Activated B cell treated with CpG ODN at 0.5 μM for 24 hours (primary cell): ENCODE measurements at regions not wholly inside any gene's neighbourhood (a gene's known extent, or its start where the extent isn't known, plus 50 kb on each side); places are given as distances from the start of the nearest gene placed in this dataset.

Experiments
- ATAC-seq: fragments of 200-7000 bp; cut with Tn5 transposase; one replicate; pipeline ENCODE4 v1.10.0; 2021; ENCODE audit warnings: low read depth, mild to moderate bottlenecking, moderate library complexity
- CTCF ChIA-PET: fragments of 350-600 bp; sonication (Branson Sonifier 250); formaldehyde crosslinking; loops from one replicate; lab custom pipeline; 2021; ENCODE audit warnings: antibody characterized with exemption; lab: Charles Lee
- POLR2A ChIA-PET: fragments of 350-600 bp; sonication (Branson Sonifier 250); formaldehyde crosslinking; loops from one replicate; lab custom pipeline; 2021; ENCODE audit warnings: antibody characterized with exemption; lab: Charles Lee
- DNase-seq: peaks from one replicate; pipeline ENCODE4 v3.0.0; 2022
- H3K27ac Mint-ChIP-seq: one replicate; pipeline ENCODE4 v1.8.0; 2020; ENCODE audit warnings: mixed read lengths
- H3K27me3 Mint-ChIP-seq: one replicate; pipeline ENCODE4 v1.8.0; 2021; ENCODE audit warnings: mixed read lengths
- H3K36me3 Mint-ChIP-seq: one replicate; pipeline ENCODE4 v1.8.0; 2021; ENCODE audit warnings: low read depth, mixed read lengths
- H3K4me1 Mint-ChIP-seq: one replicate; pipeline ENCODE4 v1.8.0; 2021; ENCODE audit warnings: mixed read lengths
- H3K4me3 Mint-ChIP-seq: one replicate; pipeline ENCODE4 v1.8.0; 2020; ENCODE audit warnings: mild to moderate bottlenecking, mixed read lengths
- H3K9me3 Mint-ChIP-seq: one replicate; pipeline ENCODE4 v1.8.0; 2020; ENCODE audit warnings: mixed read lengths
- intact Hi-C: fragments of 100-400 bp; cut with micrococcal nuclease; formaldehyde crosslinking; loops from one replicate; pipeline ENCODE4 v1.15.1; 2024
- TF ChIP-seq, protein P1 (sequence below): fragments of 200-600 bp; IDR thresholded peaks from one replicate; pipeline ENCODE4 v1.8.0; 2022; ENCODE audit warnings: antibody characterized with exemption, mild to moderate bottlenecking

DNA sequence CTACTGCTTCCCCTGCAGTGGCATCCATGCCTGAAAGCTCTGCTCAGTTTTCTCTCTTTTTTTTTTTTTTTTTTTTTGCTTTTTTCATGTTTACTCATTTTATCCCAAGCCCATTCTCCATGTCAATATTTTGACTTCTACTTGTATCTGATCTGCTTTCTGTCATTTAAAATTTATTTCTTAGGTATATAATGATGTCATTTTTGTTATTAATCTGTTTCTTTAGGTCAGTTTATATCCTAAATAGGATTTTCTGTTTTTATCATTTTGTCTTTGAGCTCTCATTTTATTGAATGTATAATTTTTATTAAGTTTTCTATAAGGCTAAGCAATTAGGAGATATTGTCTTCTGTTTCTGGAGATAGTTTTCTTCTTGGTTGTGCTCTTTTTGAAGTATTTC lies 138.5 kb upstream of the PMEPA1 start:
- POLR2A ChIA-PET: no interaction called here
- DNase-seq (no peak), ATAC-seq (no peak)
- Mint-ChIP-seq H3K4me3 (no peak overlapping the region), H3K9me3 (no peaks in the 10 kb centered on the region), H3K4me1 (no peaks in the 10 kb centered on the region), H3K27ac (no peak overlapping the region), H3K36me3 (no peaks in the 10 kb centered on the region), H3K27me3 (peaks cover 18% of the 10 kb centered on the region)
- TF ChIP-seq, protein P1, sequence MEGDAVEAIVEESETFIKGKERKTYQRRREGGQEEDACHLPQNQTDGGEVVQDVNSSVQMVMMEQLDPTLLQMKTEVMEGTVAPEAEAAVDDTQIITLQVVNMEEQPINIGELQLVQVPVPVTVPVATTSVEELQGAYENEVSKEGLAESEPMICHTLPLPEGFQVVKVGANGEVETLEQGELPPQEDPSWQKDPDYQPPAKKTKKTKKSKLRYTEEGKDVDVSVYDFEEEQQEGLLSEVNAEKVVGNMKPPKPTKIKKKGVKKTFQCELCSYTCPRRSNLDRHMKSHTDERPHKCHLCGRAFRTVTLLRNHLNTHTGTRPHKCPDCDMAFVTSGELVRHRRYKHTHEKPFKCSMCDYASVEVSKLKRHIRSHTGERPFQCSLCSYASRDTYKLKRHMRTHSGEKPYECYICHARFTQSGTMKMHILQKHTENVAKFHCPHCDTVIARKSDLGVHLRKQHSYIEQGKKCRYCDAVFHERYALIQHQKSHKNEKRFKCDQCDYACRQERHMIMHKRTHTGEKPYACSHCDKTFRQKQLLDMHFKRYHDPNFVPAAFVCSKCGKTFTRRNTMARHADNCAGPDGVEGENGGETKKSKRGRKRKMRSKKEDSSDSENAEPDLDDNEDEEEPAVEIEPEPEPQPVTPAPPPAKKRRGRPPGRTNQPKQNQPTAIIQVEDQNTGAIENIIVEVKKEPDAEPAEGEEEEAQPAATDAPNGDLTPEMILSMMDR: no peak
- intact Hi-C loops: no loop called here
- CTCF ChIA-PET: no interaction called here

DNA sequence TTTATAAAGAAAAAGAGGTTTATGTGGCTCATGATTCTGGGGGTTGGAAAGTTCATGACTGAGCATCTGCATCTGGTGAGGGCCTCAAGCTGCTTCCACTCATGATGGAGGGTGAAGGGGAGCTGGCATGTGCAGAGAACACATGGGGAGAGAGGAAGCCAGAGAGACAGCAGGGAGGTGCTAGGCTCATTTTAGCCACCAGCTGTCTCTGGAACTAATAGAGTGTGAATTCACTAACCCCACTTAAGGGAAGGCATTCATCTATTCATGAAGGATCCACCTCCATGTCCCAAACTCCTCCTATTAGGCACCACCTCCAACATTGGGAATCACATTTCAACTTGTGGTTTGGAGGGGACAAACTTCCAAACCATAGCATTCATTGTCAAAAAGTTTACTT lies 137.3 kb upstream of the PMEPA1 start:
- no peak for DNase-seq
- CTCF ChIA-PET: no interaction called here
- Mint-ChIP-seq H3K4me1 (no peaks in the 10 kb centered on the region), H3K9me3 (no peaks in the 10 kb centered on the region), H3K27me3 (peaks cover 18% of the 10 kb centered on the region), H3K27ac (no peak overlapping the region), H3K4me3 (no peak overlapping the region), H3K36me3 (no peaks in the 10 kb centered on the region)
- intact Hi-C loops: no loop called here
- TF ChIP-seq, protein P1: no peak
- ATAC-seq: no peak
- POLR2A ChIA-PET: no interaction called here

DNA sequence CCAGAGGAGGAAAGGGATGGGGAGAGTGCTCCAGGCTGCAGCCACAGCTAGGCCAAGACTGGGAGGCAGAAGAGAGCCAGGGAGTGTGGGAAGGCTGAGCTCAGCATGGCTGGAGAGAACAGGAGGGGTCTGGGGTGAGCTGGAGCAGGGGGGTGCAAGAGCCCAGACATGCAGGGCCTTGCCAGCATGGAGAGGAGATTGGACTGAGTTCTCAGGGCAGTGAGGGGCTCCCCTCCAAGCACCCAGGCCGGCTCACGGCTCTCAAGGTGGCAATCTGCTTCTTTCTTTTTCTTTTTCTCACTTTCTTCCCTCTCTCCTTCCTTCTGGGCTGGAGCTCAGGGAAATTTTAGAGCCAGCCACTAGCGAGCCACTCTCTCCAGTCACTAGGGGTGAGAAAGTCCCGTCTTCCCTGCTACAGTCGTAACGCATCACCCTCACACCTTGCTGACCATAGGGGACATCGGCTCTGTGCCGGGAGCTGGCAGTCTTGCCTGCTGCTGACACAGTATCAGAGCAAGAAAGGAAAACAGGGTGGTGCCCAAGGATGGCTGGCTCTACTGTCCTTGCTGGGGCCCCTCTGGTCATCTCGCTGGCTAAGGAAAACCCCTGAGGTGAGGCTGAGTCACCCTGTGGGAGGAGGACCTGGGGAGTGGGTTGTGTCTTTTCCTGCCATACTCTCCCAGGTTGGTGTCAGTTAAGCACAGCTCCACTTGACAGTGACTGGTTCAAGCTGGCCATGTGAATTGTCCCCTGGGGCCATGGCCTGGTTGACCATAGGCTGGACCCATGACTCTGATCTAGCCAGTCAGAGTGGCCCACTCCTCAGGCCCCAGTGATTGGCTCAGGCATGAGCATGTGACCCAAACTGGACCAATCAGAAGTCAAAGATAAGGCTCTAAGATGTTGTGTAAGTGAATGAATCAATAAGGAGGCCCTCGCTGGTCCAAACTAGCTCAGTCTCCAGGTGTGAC lies 135.1 kb upstream of the PMEPA1 start:
- CTCF ChIA-PET: no interaction called here
- no peak for DNase-seq
- intact Hi-C loops: no loop called here

DNA sequence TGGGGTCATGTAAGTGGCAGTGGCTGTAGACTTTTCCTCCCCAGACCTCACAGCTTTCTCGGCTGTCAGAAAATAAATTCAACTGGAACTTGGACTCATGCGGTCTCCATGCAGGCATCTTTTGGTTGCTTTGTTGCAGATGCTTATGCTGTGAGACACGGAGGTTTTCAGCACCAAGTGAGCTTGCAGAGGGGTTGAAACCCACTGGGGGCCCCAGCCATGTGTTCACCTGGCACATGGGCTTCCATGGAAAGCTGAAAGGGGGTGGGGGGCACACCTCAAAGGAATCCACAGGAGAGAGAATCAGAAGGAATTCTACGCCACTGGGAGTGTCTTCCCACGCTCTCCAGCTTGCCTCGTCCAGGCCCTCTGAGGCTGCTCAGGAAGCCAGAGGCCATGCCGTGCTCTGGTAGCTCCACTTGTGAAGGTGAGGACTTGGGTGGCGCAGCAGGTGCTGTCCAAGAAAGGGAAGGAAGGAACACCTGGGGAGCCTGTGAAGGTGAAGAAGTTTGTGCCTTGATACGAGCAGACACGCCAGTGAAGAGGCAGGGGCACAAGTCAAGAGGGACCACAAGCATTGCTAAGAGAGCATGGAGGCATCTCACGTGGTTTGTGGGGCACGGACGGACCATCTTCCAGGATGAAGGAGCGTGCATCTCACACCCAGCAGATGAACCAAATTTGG lies 134.3 kb upstream of the PMEPA1 start:
- no peaks in the 10 kb centered on the region for H3K36me3 Mint-ChIP-seq
- no peak overlapping the region for H3K4me3 Mint-ChIP-seq
- ChIA-PET CTCF (no interaction called here), POLR2A (no interaction called here)
- H3K27me3 Mint-ChIP-seq: peaks cover 10% of the 10 kb centered on the region
- no peaks in the 10 kb centered on the region for H3K9me3 Mint-ChIP-seq
- no peaks in the 10 kb centered on the region for H3K4me1 Mint-ChIP-seq
- no peak for DNase-seq
- intact Hi-C loops: no loop called here
- no peak overlapping the region for H3K27ac Mint-ChIP-seq
- TF ChIP-seq, protein P1: no peak
- ATAC-seq: no peak

More for the DNA sequence above, 135.1 kb upstream of the PMEPA1 start:
- peaks cover 12% of the 10 kb centered on the region for H3K27me3 Mint-ChIP-seq
- H3K4me3 Mint-ChIP-seq: no peak overlapping the region
- ATAC-seq: no peak
- H3K9me3 Mint-ChIP-seq: no peaks in the 10 kb centered on the region
- no peak overlapping the region for H3K27ac Mint-ChIP-seq
- POLR2A ChIA-PET: no interaction called here
- TF ChIP-seq, protein P1: no peak
- no peaks in the 10 kb centered on the region for H3K4me1 Mint-ChIP-seq
- H3K36me3 Mint-ChIP-seq: no peaks in the 10 kb centered on the region

DNA sequence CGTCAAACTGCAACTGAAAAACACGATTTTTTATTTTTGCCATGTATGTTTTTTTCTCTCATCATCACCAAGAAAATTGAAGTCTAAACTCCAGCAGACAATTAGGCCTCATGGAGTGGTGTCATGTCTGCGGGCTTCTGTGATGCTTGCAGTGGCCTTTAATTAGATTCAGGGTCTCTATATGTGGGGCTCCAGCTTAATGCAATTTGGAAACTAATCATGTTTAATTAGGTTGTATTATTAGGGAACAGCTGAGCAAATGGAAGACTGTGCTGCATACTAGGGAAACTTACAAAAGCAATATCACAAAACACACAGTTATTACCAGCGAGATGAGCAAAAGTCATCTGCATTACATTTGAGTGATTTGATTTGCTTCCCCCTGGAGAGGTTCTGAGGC lies 132.9 kb upstream of the PMEPA1 start:
- POLR2A ChIA-PET: no interaction called here
- no peak for DNase-seq
- TF ChIP-seq, protein P1: no peak
- H3K36me3 Mint-ChIP-seq: no peaks in the 10 kb centered on the region
- H3K9me3 Mint-ChIP-seq: no peaks in the 10 kb centered on the region
- no peak overlapping the region for H3K27ac Mint-ChIP-seq
- H3K4me3 Mint-ChIP-seq: no peak overlapping the region
- intact Hi-C loops: no loop called here
- CTCF ChIA-PET: no interaction called here
- H3K27me3 Mint-ChIP-seq: peaks cover 5% of the 10 kb centered on the region
- no peaks in the 10 kb centered on the region for H3K4me1 Mint-ChIP-seq
- no peak for ATAC-seq
